NOMO-1 treated with DMSO at 0.1 percent for 48 hours (cell line): ENCODE measurements at regions not wholly inside any gene's neighbourhood (a gene's known extent, or its start where the extent isn't known, plus 50 kb on each side); places are given as distances from the start of the nearest gene placed in this dataset.
"Not testable (repeated sequence)": the region's sequence is repeated elsewhere in the genome, so short reads cannot be mapped to it uniquely, and the experiment has no call there.

Source experiments
- DNase-seq: peaks from one replicate; lab custom pipeline; 2025; ENCODE audit not compliant: unreplicated experiment; lab: John Stamatoyannopoulos, UW

DNA sequence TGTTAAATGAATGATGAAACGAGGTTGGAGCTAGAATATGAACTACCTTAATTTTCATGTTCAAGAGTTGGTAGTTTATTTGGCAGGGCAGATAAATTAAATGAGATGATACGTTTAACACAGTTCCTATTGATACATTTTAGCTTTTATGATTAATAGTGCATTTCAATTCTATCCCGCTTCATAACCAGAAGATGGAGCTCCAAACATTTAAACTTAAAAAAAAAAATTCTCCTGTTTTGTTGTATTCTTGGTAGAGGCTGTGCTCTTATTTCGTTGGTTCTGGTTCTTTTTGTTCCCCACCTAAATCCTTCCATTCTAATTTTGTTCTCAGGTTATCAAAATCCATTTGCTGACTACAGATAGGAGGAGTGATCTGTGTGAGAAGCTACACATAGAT, 71.8 kb upstream of the PTPN13 start:
- DNase-seq = peak; percentile 31

DNA sequence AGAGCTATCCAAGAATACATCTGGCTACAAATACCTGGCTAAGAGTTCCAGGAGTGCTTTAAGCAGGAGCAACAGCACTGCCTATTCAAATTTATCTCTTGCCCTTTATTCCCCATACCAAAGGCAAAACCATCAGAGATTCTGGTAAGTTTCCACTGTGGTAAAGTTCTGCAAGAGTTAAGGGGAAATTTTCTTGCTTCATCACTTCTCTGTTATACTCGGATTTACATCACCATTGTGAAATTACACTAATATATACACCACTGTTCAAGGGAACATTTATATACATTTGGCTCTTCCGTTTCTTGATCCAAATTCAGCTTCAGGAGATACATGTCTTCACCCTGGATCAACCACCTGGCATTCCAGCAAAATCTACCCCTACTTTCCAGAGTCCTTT, 70.8 kb upstream of the PTPN13 start:
- peak; percentile 90 for DNase-seq

DNA sequence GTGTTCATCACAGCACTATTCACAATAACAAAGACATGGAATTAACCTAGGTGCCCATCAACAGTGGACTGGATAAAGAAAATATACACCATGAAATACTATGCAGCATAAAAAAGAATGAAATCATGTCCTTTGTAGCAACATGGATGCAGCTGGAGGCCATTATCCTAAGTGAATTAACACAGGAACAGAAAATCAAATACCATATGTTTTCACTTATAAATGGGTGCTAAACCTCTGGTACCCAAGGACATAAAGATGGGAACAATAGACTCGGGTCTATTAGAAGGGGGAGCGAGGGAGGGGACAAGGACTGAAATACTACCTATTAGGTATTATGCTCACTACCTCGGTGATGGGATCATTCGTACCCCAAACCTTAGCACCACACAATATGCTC, 66.4 kb upstream of the PTPN13 start:
- DNase-seq = not testable (repeated sequence)

DNA sequence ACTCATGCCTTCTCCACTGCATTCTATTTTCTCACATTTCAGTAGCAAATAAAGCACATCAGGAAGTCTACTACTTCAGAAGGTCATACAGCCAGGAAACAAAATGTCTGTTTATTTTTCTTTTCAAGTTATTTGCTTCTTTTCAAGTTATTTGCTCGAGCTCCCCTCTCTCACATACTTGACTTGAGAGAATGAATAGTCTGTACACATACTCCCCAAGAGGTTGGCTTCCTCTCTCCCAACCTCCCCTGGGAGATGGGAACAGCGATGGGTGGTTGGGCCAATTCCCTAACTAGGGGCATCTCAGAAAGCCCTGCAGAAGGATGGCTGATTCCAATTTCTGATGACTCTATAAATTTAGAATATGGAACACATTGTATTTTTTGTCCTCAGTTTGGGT, 64.7 kb upstream of the PTPN13 start:
- no peak for DNase-seq

DNA sequence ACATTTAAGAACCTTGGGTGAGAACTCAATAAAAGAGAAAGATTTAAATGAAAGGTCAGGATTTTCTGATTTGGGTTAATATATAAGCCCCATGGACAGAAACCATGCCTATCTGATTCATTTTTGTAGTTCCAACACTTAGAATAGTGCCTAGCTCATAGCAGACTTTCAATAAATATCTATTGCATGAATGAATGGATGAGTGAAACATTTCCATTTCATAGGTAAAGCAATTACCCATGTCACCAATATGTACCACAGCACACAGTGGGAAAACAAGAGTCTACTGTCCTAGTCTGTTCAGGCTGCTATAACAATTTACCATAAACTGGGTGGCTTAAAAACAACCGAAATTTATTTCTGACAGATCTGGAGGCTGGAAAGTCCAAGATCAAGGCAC, 63.9 kb upstream of the PTPN13 start:
- DNase-seq = no peak

DNA sequence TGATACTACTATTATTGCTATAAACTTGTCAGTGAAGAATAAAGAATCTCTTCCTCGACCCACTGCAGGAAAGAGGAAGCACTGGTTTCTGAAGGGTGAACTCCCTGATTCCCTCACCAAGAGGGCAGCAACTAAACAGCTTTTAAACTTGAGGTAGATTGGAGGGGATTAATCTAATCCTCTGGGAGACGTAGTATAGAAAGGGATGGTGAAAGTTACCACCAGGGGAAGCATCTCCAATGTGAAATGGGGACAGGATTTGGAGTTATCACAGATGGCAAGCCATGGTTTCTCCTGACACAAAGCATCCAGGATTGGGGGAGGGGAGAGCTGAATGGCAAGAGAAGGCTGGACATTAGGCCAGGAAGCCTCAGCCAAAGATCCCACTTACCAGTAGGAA, 62.7 kb upstream of the PTPN13 start:
- DNase-seq = peak; percentile 5

DNA sequence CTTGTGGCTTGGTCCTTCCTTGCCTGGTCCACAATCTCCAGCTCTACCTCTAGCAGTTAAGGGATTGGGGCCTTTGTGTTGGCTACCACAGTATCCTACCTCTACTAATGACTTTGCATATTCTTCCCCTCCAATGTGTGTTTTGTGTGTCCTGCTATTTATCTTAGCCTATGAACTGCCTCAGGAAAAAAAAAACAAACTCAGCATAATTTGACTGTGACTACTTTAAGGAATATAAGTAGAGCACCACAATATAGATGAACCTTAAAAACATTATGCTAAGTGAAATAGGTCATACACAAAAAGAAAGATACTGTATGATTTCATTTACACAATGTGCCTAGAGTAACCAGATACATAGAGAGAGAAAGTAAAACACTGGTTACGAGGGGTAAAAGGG, 61.3 kb upstream of the PTPN13 start:
- DNase-seq = no peak

DNA sequence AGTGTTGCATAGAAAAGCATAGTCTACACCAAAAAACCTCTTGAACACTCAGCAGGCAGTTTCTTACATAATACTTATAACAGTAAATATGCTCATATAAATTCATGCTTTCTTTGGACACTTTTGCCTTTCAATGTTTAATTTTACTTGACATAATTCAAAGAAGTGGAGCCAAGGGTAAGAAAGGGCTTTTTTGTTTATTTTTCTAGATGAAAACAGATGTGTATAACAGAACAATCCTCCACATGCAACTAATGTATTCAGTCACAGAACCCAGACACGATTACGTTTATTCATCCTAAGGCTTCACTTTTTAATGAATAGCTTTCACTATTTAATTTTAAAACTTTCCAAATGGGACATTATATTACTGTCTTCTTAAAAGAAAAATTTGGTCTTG, 58.0 kb upstream of the PTPN13 start:
- no peak for DNase-seq

DNA sequence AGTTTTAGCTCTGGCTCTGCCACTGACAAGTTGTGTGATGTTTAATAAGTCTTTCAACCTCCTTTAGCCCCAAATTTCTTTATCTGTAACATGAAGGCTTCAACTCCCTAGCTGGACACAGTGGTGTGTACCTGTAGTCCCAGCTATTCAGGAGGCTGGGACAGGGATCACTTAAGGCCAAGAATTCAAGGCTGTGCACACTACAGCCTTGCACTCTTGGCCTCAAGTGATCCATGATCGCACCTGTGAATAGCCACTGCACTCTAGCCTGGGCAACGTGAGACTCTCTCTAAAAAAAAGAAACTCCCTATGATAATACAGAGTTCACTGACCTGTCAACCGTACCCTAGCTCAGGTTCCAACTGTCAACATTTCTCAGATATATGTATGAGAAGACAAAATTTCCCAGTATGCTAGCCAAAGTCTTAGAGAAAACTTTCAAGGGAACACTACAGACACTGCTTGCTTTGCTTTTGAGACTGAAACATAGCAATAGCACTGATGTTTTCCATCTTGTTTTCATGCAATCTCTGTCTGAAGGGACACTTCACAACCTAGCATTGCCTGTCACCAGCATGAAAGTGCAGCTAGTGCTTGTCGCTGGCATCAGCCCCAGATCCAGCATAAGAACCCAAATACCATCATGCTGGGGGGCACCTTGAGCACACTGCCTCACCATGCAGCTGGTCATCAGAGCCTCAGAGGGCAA, 51.6 kb upstream of the PTPN13 start:
- DNase-seq = no peak

DNA sequence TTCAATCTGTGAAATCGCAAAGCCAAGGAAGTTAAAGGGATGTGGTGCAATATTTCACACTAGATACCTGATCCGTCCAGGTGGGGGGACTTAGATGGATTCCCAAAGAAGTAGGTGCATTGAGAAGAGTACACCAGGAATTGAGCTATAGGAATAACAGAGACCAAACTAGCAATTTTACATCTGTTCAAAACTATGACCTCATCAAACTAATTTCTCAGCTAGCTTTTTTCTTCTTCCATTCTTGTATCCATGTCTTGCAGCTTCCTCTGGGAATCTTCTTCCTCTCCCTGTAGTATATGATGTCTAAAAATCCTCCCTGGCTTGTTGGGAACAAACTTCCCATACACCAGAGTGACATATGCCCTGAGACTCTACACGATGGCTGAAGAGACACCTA, 51.0 kb upstream of the PTPN13 start:
- DNase-seq = no peak

DNA sequence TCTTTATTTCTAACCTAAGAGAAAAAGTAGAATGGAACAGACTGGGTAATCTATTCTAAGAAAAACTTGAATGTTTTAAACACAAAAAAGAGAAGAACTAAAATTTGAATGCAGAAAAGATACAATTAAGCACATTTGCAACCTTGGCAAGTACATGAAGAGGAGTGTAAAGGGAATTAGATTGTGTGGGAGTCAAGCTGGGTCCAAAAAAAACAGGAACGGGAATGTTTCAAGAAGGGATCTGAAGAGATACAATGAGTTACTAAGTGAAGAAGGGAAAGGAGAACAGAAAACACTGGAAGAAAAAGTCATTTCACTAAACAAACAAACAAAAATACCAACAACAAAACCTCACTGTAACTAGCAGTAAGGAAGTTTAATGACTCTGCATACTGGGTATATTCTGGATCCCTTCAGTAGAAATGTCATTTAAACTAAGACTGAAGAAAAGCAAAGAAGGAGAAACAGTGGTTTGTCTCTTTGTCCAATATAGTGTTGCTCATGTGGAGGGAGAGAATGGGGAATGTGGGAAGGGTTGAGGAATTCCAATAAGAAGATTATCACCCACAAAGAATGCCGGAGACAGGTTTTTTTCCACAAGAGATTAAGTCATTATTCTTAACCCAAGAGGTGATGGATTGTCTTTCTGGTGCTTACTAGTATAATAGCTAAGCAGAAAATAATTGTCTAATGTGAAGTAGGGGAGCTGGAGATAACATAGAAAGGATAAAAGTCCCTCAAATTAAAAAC, 50.4 kb upstream of the PTPN13 start:
- no peak for DNase-seq

DNA sequence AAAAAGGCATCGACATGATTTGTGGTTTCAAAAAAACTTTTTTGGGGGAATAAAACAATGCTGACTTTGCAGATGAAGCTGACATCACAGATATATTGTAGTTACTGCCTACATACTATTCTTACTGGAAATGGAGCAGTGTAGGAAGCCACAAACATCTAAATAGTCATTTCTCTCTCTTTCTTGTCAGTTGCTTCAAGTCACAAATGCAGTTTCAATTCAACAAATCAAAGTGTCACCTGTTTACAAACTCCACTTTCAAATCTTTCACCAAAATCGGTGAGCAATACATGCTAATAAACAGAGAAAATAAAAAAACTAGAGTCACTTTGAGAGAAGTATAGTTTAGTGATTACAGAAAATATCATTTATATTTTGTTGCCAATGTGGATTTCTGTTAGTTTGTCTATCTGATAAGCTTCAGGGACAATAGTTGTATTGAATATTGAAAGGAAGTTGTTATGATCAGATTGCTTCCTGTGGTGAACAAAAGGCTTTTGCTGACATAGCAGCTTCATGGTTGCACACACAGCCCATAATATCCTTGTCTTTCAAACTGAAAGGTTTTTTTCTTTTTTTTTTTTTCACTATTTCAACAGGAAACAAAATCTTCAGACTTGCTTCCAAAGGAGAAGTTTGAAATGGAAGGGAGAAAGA, 49.7 kb upstream of the PTPN13 start:
- no peak for DNase-seq
